H9 (cell line): ENCODE measurements at regions not wholly inside any gene's neighbourhood (a gene's known extent, or its start where the extent isn't known, plus 50 kb on each side); places are given as distances from the start of the nearest gene placed in this dataset.

ENCODE experiments used
- DNase-seq: peaks from one replicate; pipeline ENCODE4 v3.0.0-alpha.2; 2017
- H2AFZ ChIP-seq: one replicate; pipeline ENCODE4 v1.6.1; 2013; ENCODE audit warnings: mild to moderate bottlenecking, low read length, control low read depth, moderate library complexity
- H2AK5ac ChIP-seq: 2 replicates; pipeline ENCODE4 v1.6.1; 2013; ENCODE audit warnings: low read length, control low read depth, mixed read lengths; ENCODE audit not compliant: insufficient read length
- H2BK120ac ChIP-seq: one replicate; pipeline ENCODE4 v1.6.1; 2013; ENCODE audit warnings: low read depth, mild to moderate bottlenecking, low read length, control low read depth, inconsistent platforms; ENCODE audit not compliant: poor library complexity, severe bottlenecking
- H2BK12ac ChIP-seq: 2 replicates; pipeline ENCODE4 v1.6.1; 2013; ENCODE audit warnings: low read length, control low read depth, mixed read lengths, low read depth; ENCODE audit not compliant: insufficient read length
- H2BK15ac ChIP-seq: 2 replicates; pipeline ENCODE4 v1.6.1; 2013; ENCODE audit warnings: low read depth, low read length, control low read depth
- H2BK20ac ChIP-seq: one replicate; pipeline ENCODE4 v1.6.1; 2013; ENCODE audit warnings: low read depth, mild to moderate bottlenecking, low read length, control low read depth, inconsistent platforms; ENCODE audit not compliant: poor library complexity, severe bottlenecking
- H2BK5ac ChIP-seq: 2 replicates; pipeline ENCODE4 v1.6.1; 2013; ENCODE audit warnings: low read length, control low read depth, mixed read lengths; ENCODE audit not compliant: insufficient read length
- H3K14ac ChIP-seq: 2 replicates; pipeline ENCODE4 v1.6.1; 2013; ENCODE audit warnings: low read length, control low read depth; ENCODE audit not compliant: insufficient read depth
- H3K18ac ChIP-seq: 2 replicates; pipeline ENCODE4 v1.6.1; 2013; ENCODE audit warnings: low read depth, mild to moderate bottlenecking, mixed read lengths, low read length, control low read depth; ENCODE audit not compliant: insufficient read length
- H3K23ac ChIP-seq: 2 replicates; pipeline ENCODE4 v1.6.1; 2013; ENCODE audit warnings: low read length, control low read depth, mixed read lengths, low read depth; ENCODE audit not compliant: insufficient read length
- H3K23me2 ChIP-seq: 2 replicates; pipeline ENCODE4 v1.6.1; 2013; ENCODE audit warnings: low read depth, mild to moderate bottlenecking, mixed read lengths, low read length, control low read depth; ENCODE audit not compliant: insufficient read length, poor library complexity, severe bottlenecking
- H3K27ac ChIP-seq: 2 replicates; pipeline ENCODE4 v1.5.1; 2013; ENCODE audit warnings: low read length, control low read depth, mixed read lengths, low read depth; ENCODE audit not compliant: insufficient read length
- H3K27me3 ChIP-seq: 2 replicates; pipeline ENCODE4 v1.6.1; 2013; ENCODE audit warnings: low read length, control low read depth, inconsistent platforms; ENCODE audit not compliant: insufficient read depth
- H3K4ac ChIP-seq: 2 replicates; pipeline ENCODE4 v1.6.1; 2013; ENCODE audit warnings: low read depth, mild to moderate bottlenecking, control low read depth, inconsistent platforms, low read length, moderate library complexity
- H3K4me1 ChIP-seq: 2 replicates; pipeline ENCODE4 v1.6.1; 2013; ENCODE audit warnings: low read length, control low read depth, inconsistent platforms; ENCODE audit not compliant: insufficient read depth
- H3K4me2 ChIP-seq: 2 replicates; pipeline ENCODE4 v1.6.1; 2013; ENCODE audit warnings: low read length, control low read depth, mixed read lengths; ENCODE audit not compliant: insufficient read length, insufficient read depth
- H3K56ac ChIP-seq: 2 replicates; pipeline ENCODE4 v1.6.1; 2013; ENCODE audit warnings: low read depth, mild to moderate bottlenecking, mixed read lengths, low read length, control low read depth; ENCODE audit not compliant: insufficient read length
- H3K79me1 ChIP-seq: 2 replicates; pipeline ENCODE4 v1.6.1; 2013; ENCODE audit warnings: low read depth, mild to moderate bottlenecking, moderate library complexity, low read length, control low read depth, inconsistent platforms; ENCODE audit not compliant: insufficient read depth, poor library complexity, severe bottlenecking
- H3K79me2 ChIP-seq: 2 replicates; pipeline ENCODE4 v1.6.1; 2013; ENCODE audit warnings: low read length, control low read depth, inconsistent platforms; ENCODE audit not compliant: insufficient read depth
- H3K9ac ChIP-seq: 2 replicates; pipeline ENCODE4 v1.6.1; 2013; ENCODE audit warnings: low read length, control low read depth, mixed read lengths; ENCODE audit not compliant: insufficient read length; ENCODE audit errors: extremely low read depth
- H3K9me3 ChIP-seq: one replicate; pipeline ENCODE4 v1.6.1; 2013; ENCODE audit warnings: low read depth, low read length, inconsistent platforms; ENCODE audit not compliant: control insufficient read depth
- H3T11ph ChIP-seq: one replicate; pipeline ENCODE4 v1.6.1; 2013; ENCODE audit warnings: mild to moderate bottlenecking, low read length, control low read depth, inconsistent platforms
- H4K20me1 ChIP-seq: one replicate; pipeline ENCODE4 v1.6.1; 2013; ENCODE audit not compliant: control insufficient read depth, insufficient read length, insufficient read depth
- H4K5ac ChIP-seq: 2 replicates; pipeline ENCODE4 v1.6.1; 2013; ENCODE audit warnings: low read depth, mild to moderate bottlenecking, mixed read lengths, low read length, control low read depth; ENCODE audit not compliant: insufficient read length
- H4K8ac ChIP-seq: replicated peaks from 2 replicates; pipeline ENCODE4 v1.6.1; 2013; ENCODE audit warnings: low read length, control low read depth, mixed read lengths, low read depth; ENCODE audit not compliant: insufficient read length
- H4K91ac ChIP-seq: 2 replicates; pipeline ENCODE4 v1.6.1; 2013; ENCODE audit warnings: low read depth, mild to moderate bottlenecking, moderate library complexity, mixed read lengths, low read length, control low read depth; ENCODE audit not compliant: insufficient read length
- H3K27ac Mint-ChIP-seq, 3 experiments: 2 replicates in 2 of 3; 3 replicates in 1 of 3; pipeline ENCODE4 v1.8.0; 2020 to 2021; ENCODE audit warnings: mixed read lengths in 3 of 3, mild to moderate bottlenecking in 1 of 3, moderate library complexity in 1 of 3
- H3K27me3 Mint-ChIP-seq: 2 replicates; pipeline ENCODE4 v1.8.0; 2021; ENCODE audit warnings: low read depth, mild to moderate bottlenecking, moderate library complexity, mixed read lengths
- H3K36me3 Mint-ChIP-seq, 3 experiments: 2 replicates in 2 of 3; 3 replicates in 1 of 3; pipeline ENCODE4 v1.8.0; 2020 to 2021; ENCODE audit warnings: low read depth in 3 of 3, mixed read lengths in 3 of 3; ENCODE audit not compliant: insufficient read depth in 1 of 3
- H3K4me1 Mint-ChIP-seq, 2 experiments: 2 replicates each; pipeline ENCODE4 v1.8.0; 2020; ENCODE audit warnings: mixed read lengths in 2 of 2
- H3K4me3 Mint-ChIP-seq, 2 experiments: 2 replicates in 1 of 2; 3 replicates in 1 of 2; pipeline ENCODE4 v1.8.0; 2020 to 2021; ENCODE audit warnings: mild to moderate bottlenecking in 2 of 2, mixed read lengths in 2 of 2, moderate library complexity in 1 of 2
- H3K9me3 Mint-ChIP-seq, 2 experiments: 2 replicates in 1 of 2; 3 replicates in 1 of 2; pipeline ENCODE4 v1.8.0; 2020; ENCODE audit warnings: mild to moderate bottlenecking in 2 of 2, mixed read lengths in 2 of 2, moderate library complexity in 1 of 2
- CTCF ChIP-seq: fragments of 200-600 bp; sonication (generic); conservative IDR thresholded peaks from 3 replicates; pipeline ENCODE4 v1.8.0; 2021; ENCODE audit warnings: antibody characterized with exemption, mild to moderate bottlenecking
- WGBS: extraction: QIAGEN DNeasy Blood & Tissue Kit; methylation state at CpG from one replicate; pipeline ENCODE4 v1.1.7; 2013; ENCODE audit warnings: missing lambda C conversion rate, low lambda C conversion rate, mixed read lengths; ENCODE audit not compliant: insufficient read length; ENCODE audit errors: extremely low coverage; 5-methylcytosine and 5-hydroxymethylcytosine counted together

- Histone ChIP-seq H3K23me2 (no peaks in the 10 kb centered on the region), H3K4me2 (no peak overlapping the region), H3K9me3 (no peaks in the 10 kb centered on the region), H4K91ac (no peak overlapping the region), H3K27me3 (no peaks in the 10 kb centered on the region), H2BK12ac (no peak overlapping the region), H3T11ph (no peak overlapping the region), H3K23ac (no peak overlapping the region), H2AK5ac (no peak overlapping the region), H3K4ac (no peak overlapping the region), H4K5ac (no peak overlapping the region), H3K9ac (no peak overlapping the region), H2BK20ac (no peak overlapping the region), H3K4me1 (no peaks in the 10 kb centered on the region), H2AFZ (no peak overlapping the region), H2BK15ac (no peak overlapping the region), H3K27ac (no peak overlapping the region), H3K79me2 (no peaks in the 10 kb centered on the region), H4K20me1 (no peaks in the 10 kb centered on the region), H3K56ac (no peak overlapping the region), H4K8ac (no peak overlapping the region), H3K14ac (no peak overlapping the region), H2BK5ac (no peak overlapping the region), H2BK120ac (no peak overlapping the region), H3K18ac (no peak overlapping the region), H3K79me1 (no peaks in the 10 kb centered on the region)
- Mint-ChIP-seq H3K9me3 (peaks cover 4 to 8% of the 10 kb centered on the region in 2 experiments; a peak in 2 of 5 replicates), H3K27ac (no peak overlapping the region), H3K4me1 (no peaks in the 10 kb centered on the region), H3K4me3 (no peak overlapping the region), H3K36me3 (peaks cover 0 to 7% (median 0%) of the 10 kb centered on the region in 3 experiments; a peak in 2 of 7 replicates), H3K27me3 (no peaks in the 10 kb centered on the region)
- no CpG with 5 or more reads among the region's 1 CpG for WGBS
- no peak for DNase-seq
- TF ChIP-seq CTCF, result no peak
Measured at GRCh38 chr3:34890247-34890646, 749.1 kb upstream of the ARPP21 start.
